ENCODE measurements at regions not wholly inside any gene's neighbourhood (a gene's known extent, or its start where the extent isn't known, plus 50 kb on each side); places are given as distances from the start of the nearest gene placed in this dataset.
A peak's percentile ranks its signal among the peaks of the same experiment; 100 is the strongest.

GRCh38 chr3:82773207-82773606 is 1011.8 kb upstream of the GBE1 start:
- TF ChIP-seq NEUROD1 (IDR thresholded peaks at IDR 0.05; ENCODE audit: borderline replicate concordance, low read depth, low read length, partially characterized antibody): no peak
- TF ChIP-seq MAFG (tag; conservative IDR thresholded peaks at IDR 0.05): peak; percentile 41; the same call in 1 of the 2 replicates
- no peaks in the 10 kb centered on the region for H3K36me3 ChIP-seq (ENCODE audit: control insufficient read depth, insufficient read depth, low read length)
- H3K27ac ChIP-seq (ENCODE audit: extremely low read depth, low read depth, low read length): no peak overlapping the region
- in situ Hi-C loops (cut with MboI): no loop called here
- WGBS (ENCODE audit: insufficient coverage, low coverage, missing lambda C conversion rate): 0% methylated on average over 3 of the region's 4 CpGs
- H2AFZ ChIP-seq (ENCODE audit: low read depth, low read length): no peak overlapping the region
- no peaks in the 10 kb centered on the region for H3K9me1 ChIP-seq (ENCODE audit: control insufficient read depth, insufficient read depth, low read length)
- intact Hi-C loops (cut with micrococcal nuclease): no loop called here
- no peaks in the 10 kb centered on the region for H3K9me3 ChIP-seq (replicated peaks; ENCODE audit: control insufficient read depth, insufficient read depth, low read depth, low read length)
- H3K4me1 ChIP-seq (replicated peaks in 1 of 2; ENCODE audit: control insufficient read depth in 2 of 2, insufficient read depth in 2 of 2, low read length in 2 of 2): no peaks in the 10 kb centered on the region
- ChIA-PET POLR2A (no interaction called here), CTCF (ENCODE audit: low intra/inter-chr PET ratio) (no interaction called here)
- H3K79me2 ChIP-seq (ENCODE audit: control insufficient read depth, insufficient read depth, low read length): no peaks in the 10 kb centered on the region
- no peak overlapping the region for H3K9ac ChIP-seq (ENCODE audit: insufficient read depth in 1 of 2, low read depth in 2 of 2, low read length in 2 of 2)
- no peaks in the 10 kb centered on the region for H3K27me3 ChIP-seq (ENCODE audit: control insufficient read depth in 2 of 2, insufficient read depth in 2 of 2, low read length in 2 of 2)
- FAIRE-seq (no peak), ATAC-seq (no peak), DNase-seq (ENCODE audit: extremely low read depth in 1 of 4, low spot score in 3 of 4) (no peak)
- no peak overlapping the region for H3K4me2 ChIP-seq (ENCODE audit: insufficient read depth, low read length)
- no peak overlapping the region for H3K4me3 ChIP-seq
- H4K20me1 ChIP-seq (replicated peaks; ENCODE audit: control insufficient read depth, insufficient read depth, low read length): no peaks in the 10 kb centered on the region
- no TSS peak for BruUV-seq (replicated peaks)

DNA sequence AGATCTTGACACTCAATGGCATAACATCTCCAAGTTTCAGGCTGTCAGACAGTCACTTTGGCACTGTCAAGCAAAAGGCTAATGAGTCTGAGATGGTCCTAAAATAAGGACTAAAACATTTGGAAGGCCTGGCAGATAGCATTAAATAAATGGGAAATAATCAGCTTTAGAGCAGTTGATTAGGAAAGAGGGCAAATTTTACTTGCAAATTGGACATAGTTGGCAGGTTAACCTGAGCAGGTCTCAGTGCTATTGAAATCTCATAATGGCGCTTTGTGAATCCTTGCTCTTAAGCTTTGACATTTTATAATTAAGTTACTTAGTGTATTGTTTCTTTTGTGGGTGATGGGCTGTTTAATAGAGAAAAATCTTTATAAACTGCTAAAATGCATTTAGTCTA is 1003.1 kb upstream of the GBE1 start:
- ATAC-seq: no peak
- TF ChIP-seq U2AF2 (optimal IDR thresholded peaks at IDR 0.05; ENCODE audit: low read depth, low read length) (no peak), ZEB2 (IDR thresholded peaks at IDR 0.05) (no peak), ZNF282 (CRISPR knock-in tag; IDR thresholded peaks at IDR 0.05) (no peak), TAL1 (IDR thresholded peaks at IDR 0.05) (no peak), DPF2 (IDR thresholded peaks at IDR 0.05) (no peak), NCOA1 (IDR thresholded peaks at IDR 0.05; ENCODE audit: low read depth) (no peak), RCOR1 (IDR thresholded peaks at IDR 0.05; ENCODE audit: borderline replicate concordance in 1 of 2, low read depth in 2 of 2, low read length in 2 of 2) (no peak), MAZ (CRISPR knock-in tag; conservative IDR thresholded peaks at IDR 0.05 in 1 of 2, IDR thresholded peaks at IDR 0.05 in 1 of 2) (no peak), BRF2 (IDR thresholded peaks at IDR 0.05; ENCODE audit: borderline replicate concordance, insufficient read depth, insufficient read length) (no peak), FIP1L1 (IDR thresholded peaks at IDR 0.05; ENCODE audit: low read depth, low read length, poor library complexity, severe bottlenecking) (no peak), PURB (CRISPR knock-in tag; IDR thresholded peaks at IDR 0.05; ENCODE audit: low read depth) (no peak)
- TF ChIP-seq, protein P1, sequence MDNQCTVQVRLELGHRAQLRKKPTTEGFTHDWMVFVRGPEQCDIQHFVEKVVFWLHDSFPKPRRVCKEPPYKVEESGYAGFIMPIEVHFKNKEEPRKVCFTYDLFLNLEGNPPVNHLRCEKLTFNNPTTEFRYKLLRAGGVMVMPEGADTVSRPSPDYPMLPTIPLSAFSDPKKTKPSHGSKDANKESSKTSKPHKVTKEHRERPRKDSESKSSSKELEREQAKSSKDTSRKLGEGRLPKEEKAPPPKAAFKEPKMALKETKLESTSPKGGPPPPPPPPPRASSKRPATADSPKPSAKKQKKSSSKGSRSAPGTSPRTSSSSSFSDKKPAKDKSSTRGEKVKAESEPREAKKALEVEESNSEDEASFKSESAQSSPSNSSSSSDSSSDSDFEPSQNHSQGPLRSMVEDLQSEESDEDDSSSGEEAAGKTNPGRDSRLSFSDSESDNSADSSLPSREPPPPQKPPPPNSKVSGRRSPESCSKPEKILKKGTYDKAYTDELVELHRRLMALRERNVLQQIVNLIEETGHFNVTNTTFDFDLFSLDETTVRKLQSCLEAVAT (IDR thresholded peaks at IDR 0.05): no peak

More for the DNA sequence above, 1003.1 kb upstream of the GBE1 start:
- H3K4me3 ChIP-seq: no peak overlapping the region
- in situ Hi-C loops (cut with MboI) (no loop called here), intact Hi-C loops (cut with micrococcal nuclease) (no loop called here)
- no peaks in the 10 kb centered on the region for H3K4me1 ChIP-seq (replicated peaks in 1 of 2; ENCODE audit: control insufficient read depth in 2 of 2, insufficient read depth in 2 of 2, low read length in 2 of 2)
- H4K20me1 ChIP-seq (replicated peaks; ENCODE audit: control insufficient read depth, insufficient read depth, low read length): no peaks in the 10 kb centered on the region
- no peak overlapping the region for H3K4me2 ChIP-seq (ENCODE audit: insufficient read depth, low read length)
- FAIRE-seq (no peak), DNase-seq (ENCODE audit: extremely low read depth in 1 of 4, low spot score in 3 of 4) (no peak)
- H3K27ac ChIP-seq (ENCODE audit: extremely low read depth, low read depth, low read length): no peak overlapping the region
- H3K27me3 ChIP-seq (ENCODE audit: control insufficient read depth in 2 of 2, insufficient read depth in 2 of 2, low read length in 2 of 2): no peaks in the 10 kb centered on the region
- H2AFZ ChIP-seq (ENCODE audit: low read depth, low read length): no peak overlapping the region
- H3K9ac ChIP-seq (ENCODE audit: insufficient read depth in 1 of 2, low read depth in 2 of 2, low read length in 2 of 2): no peak overlapping the region
- no peaks in the 10 kb centered on the region for H3K9me1 ChIP-seq (ENCODE audit: control insufficient read depth, insufficient read depth, low read length)
- ChIA-PET POLR2A (no interaction called here), CTCF (ENCODE audit: low intra/inter-chr PET ratio) (no interaction called here)
- no peaks in the 10 kb centered on the region for H3K9me3 ChIP-seq (replicated peaks; ENCODE audit: control insufficient read depth, insufficient read depth, low read depth, low read length)
- H3K79me2 ChIP-seq (ENCODE audit: control insufficient read depth, insufficient read depth, low read length): no peaks in the 10 kb centered on the region
- BruUV-seq (replicated peaks): no TSS peak
- 0% methylated on average over 1 of the region's 1 CpG for WGBS (ENCODE audit: insufficient coverage, low coverage, missing lambda C conversion rate)
- H3K36me3 ChIP-seq (ENCODE audit: control insufficient read depth, insufficient read depth, low read length): no peaks in the 10 kb centered on the region
